SKM-1 treated with dmso at 0.1 percent for 144 hours (cell line): ENCODE measurements at regions not wholly inside any gene's neighbourhood (a gene's known extent, or its start where the extent isn't known, plus 50 kb on each side); places are given as distances from the start of the nearest gene placed in this dataset.
"Not testable (repeated sequence)": the region's sequence is repeated elsewhere in the genome, so short reads cannot be mapped to it uniquely, and the experiment has no call there.

Source experiments
- DNase-seq: peaks from one replicate; lab custom pipeline; 2025; ENCODE audit not compliant: unreplicated experiment; lab: John Stamatoyannopoulos, UW

DNA sequence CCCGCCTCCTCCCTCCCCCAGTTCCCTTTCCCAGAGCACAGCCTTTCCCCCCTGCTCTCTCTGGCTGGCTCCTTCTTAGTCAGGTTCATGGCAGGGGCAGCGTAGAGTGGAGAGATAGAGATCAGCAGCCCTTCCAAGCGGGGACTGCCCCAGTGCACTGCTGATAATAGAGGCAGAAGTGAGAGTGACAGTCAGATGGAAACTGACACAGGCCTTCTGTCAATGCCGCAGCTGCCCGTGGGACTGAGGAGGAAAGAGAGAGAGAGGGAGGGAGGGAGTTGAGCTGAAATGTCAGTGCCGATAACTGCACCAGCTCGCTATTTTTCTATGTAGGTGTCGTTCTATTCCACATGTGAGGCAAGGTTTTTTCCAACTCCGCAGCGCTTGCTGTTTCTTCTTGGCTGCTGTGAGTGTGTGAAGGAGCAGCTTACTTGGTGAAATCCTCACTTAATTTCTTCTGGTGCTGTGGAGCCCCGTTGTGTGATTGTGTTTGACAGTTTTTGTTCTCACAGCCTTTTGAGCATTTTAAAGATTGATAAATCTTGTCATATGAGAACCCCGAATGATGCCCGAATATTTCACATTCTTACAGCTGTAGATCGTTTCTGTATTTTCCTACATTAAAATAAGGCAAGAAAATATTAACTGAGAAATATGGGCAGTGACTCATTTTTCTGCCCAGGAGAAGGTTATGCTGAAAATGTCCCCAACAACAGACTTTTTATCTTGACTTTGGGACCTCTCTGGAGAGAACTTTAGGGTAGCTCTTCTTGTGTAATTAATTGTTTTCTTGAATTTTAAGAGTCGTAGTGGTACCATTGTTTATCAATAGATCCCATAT is 386.4 kb upstream of the MMS22L start:
- no peak for DNase-seq

DNA sequence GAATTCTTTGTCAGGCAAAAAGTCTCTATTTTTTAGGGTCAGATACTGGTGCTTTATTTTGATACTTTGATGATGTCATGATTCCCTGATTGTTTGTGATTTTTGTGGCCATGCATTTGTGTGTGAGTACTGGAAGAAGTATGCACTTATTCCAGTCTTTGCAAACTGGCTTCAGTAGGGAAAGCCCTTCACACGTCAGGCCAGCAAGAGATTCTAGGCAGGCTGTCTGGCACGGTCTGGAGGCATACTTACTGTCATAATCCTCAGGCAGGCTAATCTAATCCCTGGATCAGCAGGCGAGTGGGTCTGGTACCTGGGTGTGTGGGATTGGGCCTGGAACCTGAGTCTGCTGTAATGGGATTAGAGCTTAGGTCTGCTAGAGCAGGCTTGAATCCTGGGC is 391.8 kb upstream of the MMS22L start:
- DNase-seq, result no peak

DNA sequence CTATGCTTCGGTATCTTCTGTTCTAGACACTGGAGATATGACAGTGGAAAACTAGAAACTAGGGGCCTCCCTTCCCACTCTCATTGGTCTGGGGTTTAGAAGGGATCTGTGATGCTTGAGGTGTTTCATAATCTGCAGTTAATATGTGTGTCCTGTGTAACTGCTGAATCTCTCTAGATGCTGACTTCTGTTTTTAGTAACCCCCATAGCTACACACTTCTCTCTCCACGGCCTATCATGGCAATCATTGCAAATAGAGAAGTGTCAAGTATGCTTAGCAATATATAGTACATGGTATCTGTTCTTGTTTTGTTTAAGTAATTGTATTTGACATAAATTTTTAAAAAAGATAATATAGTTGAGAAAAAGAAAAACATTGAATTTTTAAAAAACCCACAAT is 394.6 kb upstream of the MMS22L start:
- DNase-seq, result no peak

DNA sequence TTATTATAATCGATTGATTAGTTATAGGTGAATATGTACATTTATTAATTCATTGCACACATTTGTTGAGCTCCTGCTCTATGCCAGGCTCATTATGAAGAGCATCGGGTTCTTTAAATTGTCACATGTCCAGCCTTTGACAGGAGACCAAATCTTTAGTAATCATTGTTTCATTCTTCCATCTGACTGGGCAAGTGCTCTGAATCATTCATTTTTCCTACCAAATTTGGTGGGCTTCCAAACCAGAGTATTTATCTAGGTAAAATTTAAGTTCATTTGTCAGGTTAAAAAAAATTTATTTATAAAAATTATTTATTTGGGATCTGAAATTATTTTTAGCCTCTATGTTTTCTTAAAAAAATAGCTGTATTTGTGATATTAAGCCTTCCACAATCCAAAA is 404.9 kb upstream of the MMS22L start:
- DNase-seq, result no peak

DNA sequence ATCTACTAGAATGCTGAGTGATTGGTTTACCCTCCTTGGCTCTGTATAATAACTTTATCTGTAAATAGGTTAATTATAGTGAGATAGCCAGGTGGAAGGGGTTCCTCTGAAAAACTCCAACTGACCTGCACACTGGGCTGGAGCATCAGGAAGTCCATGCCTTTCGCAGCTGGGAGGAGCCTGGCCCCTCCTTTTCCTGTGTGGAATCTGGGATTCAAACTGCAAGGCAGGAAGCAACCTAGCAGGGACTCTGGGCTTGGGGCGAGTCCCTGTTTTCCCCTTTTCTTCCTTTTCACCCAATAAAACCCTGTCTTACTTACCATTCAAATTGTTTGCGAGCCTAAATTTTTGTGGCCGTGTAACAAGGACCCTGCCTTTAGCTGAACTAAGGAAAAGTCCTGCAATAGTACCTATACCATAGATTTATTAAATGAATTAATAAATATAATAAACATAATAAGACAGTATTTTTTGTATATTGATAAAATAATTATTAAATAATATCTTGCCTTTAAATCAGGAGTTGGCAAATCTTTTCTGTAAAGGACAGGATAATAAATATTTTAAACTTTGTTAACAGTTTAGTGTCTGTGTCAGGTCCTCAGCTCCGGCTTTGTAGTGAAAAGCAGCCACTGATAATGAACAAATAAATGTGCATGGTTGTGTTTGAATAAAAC is 406.2 kb upstream of the MMS22L start:
- no peak for DNase-seq

DNA sequence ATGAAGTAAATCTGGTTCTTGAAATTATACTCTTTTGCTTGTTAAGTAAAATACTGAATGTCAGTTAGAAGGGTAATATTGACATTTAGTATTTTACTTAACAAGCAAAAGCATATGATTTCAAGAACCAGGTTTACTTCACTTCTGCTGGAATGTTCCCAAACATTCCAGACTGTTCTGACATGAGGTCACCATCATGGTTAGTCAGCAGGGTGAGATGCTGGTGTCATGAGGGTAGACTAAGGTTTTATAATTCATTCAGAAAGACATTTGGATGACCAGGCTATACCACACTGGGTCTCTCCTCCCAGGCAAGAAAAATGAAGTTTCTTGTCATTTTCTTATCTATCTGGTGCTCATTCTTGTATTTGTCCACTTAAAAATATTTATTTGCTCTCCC is 414.4 kb upstream of the MMS22L start:
- no peak for DNase-seq

DNA sequence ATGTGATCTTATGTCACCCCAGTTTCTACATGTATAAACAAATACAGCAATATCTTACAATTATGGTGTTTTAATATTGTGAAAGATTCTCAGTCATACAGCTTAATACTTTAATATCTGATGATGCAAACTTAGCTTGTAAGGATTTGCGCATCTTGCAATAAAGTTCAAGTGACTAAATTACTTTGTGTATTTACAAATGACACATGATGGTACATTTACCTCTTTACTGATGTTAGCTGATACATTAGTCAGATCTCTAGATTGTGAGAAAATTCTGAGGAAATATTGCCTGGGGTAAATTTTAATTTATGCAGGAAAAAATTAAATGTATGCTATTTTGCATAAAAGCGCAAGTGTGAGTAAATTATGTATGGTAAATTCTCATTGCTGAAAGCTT is 418.8 kb upstream of the MMS22L start:
- DNase-seq, result no peak

DNA sequence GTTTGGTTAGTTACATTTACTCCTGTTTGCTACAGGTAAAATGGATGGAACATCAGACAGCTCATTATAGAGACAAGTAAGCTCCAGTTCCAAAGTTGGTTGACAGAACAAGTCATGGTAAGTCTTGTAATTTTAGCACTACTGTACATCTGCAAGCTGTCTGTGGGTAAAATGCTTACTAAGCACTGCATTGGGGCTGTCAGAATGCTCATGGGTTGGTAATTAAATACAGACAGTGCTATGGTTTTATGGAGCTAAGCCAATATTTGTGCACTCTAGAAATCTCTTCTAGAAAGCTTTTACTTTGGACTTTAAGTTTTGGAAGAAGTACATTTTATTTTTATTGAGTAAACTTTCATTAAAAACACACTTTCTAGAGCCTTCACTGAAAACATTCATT is 419.2 kb upstream of the MMS22L start:
- DNase-seq, result no peak

DNA sequence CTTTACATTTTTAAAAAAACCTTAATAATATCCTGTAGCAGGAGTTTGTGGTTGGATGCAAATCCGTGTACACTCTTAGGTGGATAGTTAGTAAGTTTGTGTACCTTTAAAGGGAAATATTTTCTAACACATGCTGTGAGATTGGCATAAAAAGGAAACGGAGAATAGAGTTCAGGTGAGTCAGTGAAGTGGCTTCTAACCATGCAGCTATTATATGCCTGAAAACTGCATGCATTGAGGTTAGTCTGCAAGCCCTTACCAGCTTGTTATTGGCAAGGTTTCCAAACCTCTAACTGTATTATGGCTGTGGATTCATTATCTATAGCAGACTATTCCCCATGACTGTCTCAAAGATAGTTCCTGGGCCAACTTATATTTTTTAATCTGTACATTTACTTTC is 420.6 kb upstream of the MMS22L start:
- no peak for DNase-seq

DNA sequence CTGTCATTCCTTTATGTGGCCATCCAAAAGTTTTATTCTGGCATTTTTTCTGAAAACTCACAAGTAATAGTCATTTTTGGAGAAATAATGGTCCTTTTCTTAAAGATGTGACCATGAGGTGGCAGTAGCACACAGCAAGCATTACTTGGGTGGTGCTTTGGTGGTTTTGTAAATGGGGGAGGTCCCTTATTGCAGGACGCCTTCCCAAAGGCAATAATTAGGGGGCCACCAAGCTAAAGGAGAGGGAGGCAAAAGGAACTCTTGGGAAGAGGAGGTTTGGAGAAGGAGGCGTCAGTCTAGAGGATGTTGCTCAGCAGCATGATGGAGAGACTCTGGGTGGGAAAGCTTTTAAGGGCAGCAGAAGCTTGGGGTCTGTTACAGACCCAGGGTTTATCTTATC is 422.6 kb upstream of the MMS22L start:
- DNase-seq, result no peak

DNA sequence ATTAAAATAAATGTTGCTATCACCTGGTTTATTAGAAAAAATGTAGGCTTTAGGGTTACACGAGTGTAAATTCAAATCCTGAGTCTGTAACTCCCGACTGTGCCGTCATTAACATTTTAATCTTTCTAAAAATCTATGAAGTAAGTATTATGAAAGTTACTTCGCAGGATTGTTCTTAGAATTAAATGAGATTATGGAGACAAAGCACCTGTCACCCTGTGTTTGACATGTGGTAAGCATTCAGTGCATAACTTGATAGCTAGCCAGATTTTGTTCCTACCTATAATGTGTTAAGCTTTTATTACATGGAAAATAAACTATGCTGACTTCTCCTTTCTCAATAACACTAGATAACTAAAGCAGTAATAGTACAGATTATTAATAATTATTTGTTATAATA is 429.7 kb upstream of the MMS22L start:
- DNase-seq, result no peak

DNA sequence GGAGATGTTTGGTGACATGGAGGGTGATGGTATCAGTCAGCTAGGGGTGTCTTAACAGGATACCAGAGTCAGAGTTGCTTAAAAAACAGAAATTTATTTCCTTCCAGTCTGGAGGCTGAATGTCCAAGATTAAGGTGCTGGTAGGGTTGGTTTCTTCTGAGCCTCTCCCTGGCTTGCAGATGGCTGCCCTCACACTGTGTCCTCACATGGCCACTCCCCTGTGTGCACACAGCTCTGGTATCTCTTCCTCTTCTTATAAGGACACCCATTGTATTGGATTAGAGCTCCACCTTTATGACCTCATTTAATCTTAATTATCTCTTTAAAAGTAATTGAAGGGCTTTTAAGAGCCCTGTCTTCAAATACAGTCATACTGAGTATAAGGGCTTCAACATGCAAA is 431.8 kb upstream of the MMS22L start:
- no peak for DNase-seq

DNA sequence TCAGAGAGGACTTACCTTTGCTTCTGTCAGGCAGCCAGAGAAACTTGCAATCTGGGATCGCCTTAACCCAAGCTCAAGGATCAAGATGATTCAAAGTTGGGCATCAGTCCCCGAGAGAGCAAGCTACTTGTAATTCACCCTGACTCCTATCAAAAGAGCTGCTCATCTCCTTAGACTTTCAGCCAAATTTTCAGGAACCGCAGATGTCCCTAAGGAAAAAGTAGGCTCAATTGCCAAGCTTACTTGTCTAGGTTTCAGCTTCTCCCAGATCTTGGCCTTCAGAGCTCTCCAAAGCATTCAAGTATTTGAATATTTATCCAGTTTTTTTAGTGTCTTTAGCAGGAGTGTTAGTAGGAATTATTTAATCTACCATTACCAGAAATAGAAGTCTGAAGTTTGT is 434.1 kb upstream of the MMS22L start:
- no peak for DNase-seq

DNA sequence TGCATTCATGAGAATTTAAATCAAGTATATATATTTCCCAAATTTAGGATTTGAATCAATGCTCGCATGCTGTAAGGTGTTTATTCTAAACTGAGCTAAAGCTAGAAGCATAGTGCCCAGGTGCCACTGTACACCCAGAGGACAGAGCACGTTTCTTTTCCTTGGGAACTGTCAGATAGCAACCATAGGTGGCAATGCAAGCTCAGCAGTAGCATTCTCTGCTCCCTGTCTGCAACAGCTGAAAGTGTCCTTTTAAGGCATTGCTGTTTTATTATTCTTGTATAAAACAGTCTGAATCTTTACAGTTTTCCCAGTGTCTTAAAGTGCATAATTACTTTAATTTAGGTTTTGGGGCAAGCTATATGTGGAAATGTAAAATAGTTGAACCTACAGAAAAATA is 443.4 kb upstream of the MMS22L start:
- DNase-seq, result no peak

DNA sequence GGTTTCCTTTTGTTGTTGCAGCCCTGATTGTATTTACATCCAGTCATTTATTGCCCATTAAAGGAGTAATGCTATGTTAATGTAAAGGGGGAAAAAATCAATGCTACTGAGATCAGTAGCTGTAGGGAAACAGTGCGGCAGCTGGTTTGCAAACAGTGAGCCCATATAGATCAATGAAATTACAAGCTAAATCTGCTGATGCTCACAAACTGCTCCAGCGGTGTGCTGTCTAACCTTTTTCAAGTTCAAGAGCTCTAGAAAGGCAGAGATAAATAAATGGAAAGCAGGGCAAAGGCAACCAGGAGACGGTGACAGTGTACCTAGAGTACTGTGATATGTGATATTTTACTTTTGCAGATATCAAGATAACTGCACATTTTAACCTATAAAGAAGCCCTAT is 449.0 kb upstream of the MMS22L start:
- no peak for DNase-seq

DNA sequence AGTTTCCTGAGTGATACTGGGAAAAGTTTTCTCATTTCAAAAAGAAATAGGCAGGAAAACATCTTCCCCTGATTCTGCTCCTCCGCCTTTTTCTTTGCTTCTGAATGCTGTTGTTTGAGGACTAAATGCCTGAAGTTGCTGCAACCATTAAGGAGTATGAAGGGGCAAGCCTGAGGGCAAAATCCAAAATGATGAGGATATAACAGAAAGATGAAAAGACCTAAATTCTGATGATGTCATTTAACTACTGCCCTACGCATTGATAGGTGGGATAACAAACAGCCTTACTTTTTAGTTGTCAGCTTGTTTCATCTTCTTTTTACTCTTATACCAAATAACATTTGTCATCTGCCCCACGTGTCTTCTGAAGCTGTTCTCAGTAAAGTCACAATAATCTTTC is 474.6 kb upstream of the MMS22L start:
- no peak for DNase-seq

DNA sequence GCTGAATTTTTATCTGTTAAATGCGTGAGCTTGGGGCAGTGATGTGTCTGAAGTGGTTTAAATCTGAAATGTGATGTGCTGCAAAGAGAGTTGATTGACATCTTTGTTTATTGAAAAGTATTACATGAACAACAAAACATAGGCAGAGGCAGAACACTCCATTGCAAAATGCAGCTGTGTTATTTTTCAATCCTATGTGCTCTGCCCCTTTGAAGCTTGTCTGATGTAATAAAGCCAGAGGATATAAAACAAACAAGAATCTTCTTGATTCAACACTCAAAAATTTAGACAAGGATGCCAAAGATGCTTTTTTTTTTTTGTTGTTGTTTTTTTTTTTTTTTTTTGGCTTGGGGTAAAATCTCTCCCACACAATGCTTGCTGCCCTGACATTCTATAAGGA is 482.4 kb upstream of the MMS22L start:
- no peak for DNase-seq

DNA sequence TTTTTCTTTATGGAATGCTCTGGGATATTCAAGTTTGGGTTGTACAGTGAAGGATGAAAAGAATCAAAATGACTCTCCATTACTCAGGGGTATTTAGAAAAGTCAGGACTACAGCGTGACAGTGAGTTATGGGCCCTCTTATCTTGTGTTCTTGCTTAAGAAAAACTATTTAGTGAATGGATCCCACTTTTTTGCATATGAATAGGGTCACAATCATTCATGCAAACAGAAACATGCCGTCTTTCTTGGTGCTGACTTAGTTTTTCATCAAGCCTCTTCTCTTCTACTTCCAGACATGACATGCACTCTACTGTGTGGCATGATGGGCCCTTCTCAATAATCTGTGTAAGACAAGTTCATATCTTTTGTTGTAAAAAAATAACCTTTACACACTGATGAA is 488.4 kb upstream of the MMS22L start:
- no peak for DNase-seq

DNA sequence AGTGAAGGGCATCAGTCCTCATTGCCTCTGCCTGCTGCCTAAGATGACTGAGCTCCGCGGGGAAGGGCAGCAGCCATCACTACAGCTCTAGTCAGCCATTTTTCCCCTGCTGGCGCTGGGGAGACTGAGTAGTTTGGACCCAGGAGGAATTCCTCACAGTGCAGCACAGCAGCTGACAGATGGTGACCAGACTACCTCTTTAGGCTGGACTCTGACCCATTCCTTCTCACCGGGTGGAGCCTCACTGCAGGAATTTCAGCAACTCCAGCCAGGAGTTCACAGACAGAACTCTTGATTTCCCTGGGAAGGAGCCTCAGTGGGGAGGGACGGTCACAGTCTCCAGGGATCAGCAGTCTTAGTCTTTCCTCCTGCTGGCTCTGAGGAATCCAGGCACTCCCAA is 492.0 kb upstream of the MMS22L start:
- DNase-seq, result no peak

DNA sequence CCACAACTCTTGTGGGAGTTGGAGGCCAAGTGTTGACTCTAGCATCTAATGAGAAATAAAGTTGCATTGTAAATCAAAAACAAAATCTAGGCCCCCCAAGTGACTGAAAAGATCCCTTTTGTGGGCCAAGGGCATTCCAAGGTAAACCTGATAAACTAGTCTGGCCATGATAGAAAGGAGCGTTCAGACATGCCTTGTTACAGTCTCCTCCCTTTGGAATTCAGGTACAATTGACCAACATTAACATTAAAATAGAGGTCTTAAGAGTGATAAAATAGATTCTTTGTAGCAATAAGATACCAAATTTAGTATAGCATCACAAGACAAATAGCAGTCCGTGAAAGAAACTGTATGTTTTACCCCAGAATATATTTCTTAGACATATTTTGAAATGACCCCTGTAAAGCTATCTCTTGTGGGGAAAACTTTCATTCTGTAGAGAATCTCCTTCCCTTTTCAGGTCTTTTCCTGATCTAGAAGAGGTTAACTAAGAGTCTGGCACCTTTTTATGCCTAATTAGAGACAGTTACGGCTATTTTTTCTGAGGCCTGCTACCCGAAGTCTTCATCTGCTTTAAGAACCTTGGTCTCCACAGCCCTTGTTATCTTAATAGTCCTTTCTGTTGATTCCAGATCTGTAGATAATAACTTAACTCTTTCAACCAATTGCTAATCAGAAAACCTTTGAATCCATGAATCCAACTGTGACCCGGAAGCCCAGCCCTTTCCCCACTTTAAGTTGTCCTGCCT is 495.4 kb upstream of the MMS22L start:
- DNase-seq, result no peak

DNA sequence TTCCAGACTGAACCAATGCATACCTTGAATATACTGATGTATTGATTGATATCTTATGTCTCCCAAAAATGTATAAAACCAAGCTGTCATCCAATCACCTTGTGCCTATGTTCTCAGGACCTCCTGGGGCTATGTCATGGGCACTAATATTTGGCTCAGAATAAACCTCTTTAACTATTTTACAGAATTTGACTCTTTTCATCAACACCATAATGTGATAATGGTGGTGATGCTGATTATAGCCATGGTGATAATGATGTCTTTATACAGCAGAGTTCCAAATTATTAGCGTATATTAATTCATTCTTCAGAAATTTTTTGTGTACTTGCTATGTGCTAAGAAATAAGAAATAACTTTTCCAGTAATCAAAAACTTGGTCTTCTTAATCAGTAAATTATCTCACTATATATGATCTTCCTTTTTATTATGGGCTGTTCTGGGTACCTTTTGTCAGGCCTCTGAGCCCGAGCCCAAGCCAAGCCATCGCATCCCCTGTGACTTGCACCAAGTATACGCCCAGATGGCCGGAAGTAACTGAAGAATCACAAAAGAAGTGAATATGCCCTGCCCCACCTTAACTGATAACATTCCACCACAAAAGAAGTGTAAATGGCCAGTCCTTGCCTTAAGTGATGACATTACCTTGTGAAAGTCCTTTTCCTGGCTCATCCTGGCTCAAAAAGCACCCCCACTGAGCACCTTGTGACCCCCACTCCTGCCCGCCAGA is 496.2 kb upstream of the MMS22L start:
- not testable (repeated sequence) for DNase-seq
